GM12878 (cell line): ENCODE measurements at regions not wholly inside any gene's neighbourhood (a gene's known extent, or its start where the extent isn't known, plus 50 kb on each side); places are given as distances from the start of the nearest gene placed in this dataset.

Experiments
- BACH1 ChIP-seq: fragments of 450-650 bp; IDR thresholded peaks from 2 replicates; pipeline ENCODE4 v1.6.1; 2017; ENCODE audit warnings: mild to moderate bottlenecking, borderline replicate concordance
- BCL11A ChIP-seq: IDR thresholded peaks from 2 replicates; pipeline ENCODE4 v1.6.1; 2011; ENCODE audit warnings: low read depth, low read length
- BMI1 ChIP-seq: fragments of 450-650 bp; IDR thresholded peaks from 2 replicates; pipeline ENCODE4 v1.6.1; 2016; ENCODE audit warnings: mild to moderate bottlenecking, moderate library complexity, borderline replicate concordance
- CBX3 ChIP-seq: fragments of 200-600 bp; sonication (generic); IDR thresholded peaks from 2 replicates; pipeline ENCODE4 v1.6.1; 2016; ENCODE audit warnings: low read depth, borderline replicate concordance
- CHD1 ChIP-seq: IDR thresholded peaks from 2 replicates; pipeline ENCODE4 v1.6.1; 2012; ENCODE audit warnings: low read depth, low read length, improper control_type of control experiment
- CHD2 ChIP-seq: IDR thresholded peaks from 2 replicates; pipeline ENCODE4 v1.6.1; 2011; ENCODE audit warnings: low read depth, low read length, improper control_type of control experiment, borderline replicate concordance
- EGR1 ChIP-seq, 2 experiments: IDR thresholded peaks; 1 replicate in 1 of 2; 2 replicates in 1 of 2; pipeline ENCODE4 v1.6.1; 2011 to 2012; ENCODE audit warnings: low read depth in 2 of 2, low read length in 2 of 2, borderline replicate concordance in 1 of 2, mild to moderate bottlenecking in 1 of 2, moderate library complexity in 1 of 2
- GATAD2B ChIP-seq: fragments of 450-650 bp; conservative IDR thresholded peaks from 2 replicates; pipeline ENCODE4 v1.6.1; 2017; ENCODE audit warnings: low read depth, mild to moderate bottlenecking, moderate library complexity
- HDAC6 ChIP-seq: fragments of 200-600 bp; sonication (generic); IDR thresholded peaks from one replicate; pipeline ENCODE4 v1.8.0; 2017; ENCODE audit warnings: antibody characterized with exemption; ENCODE audit not compliant: unreplicated experiment
- JUNB ChIP-seq: IDR thresholded peaks from 2 replicates; pipeline ENCODE4 v1.6.1; 2016; ENCODE audit warnings: antibody characterized with exemption, mild to moderate bottlenecking
- MEF2B ChIP-seq: fragments of 450-650 bp; IDR thresholded peaks from 2 replicates; pipeline ENCODE4 v1.6.1; 2018; ENCODE audit warnings: mild to moderate bottlenecking, moderate library complexity; ENCODE audit not compliant: partially characterized antibody, poor library complexity, severe bottlenecking
- MTA2 ChIP-seq: fragments of 450-650 bp; IDR thresholded peaks from 2 replicates; pipeline ENCODE4 v1.6.1; 2016; ENCODE audit warnings: low read depth, mild to moderate bottlenecking, moderate library complexity
- MYB ChIP-seq: fragments of 150-350 bp; IDR thresholded peaks from 2 replicates; pipeline ENCODE4 v1.6.1; 2014; ENCODE audit warnings: mild to moderate bottlenecking, low read depth, low read length, borderline replicate concordance
- NFYA ChIP-seq: IDR thresholded peaks from 2 replicates; pipeline ENCODE4 v1.6.1; 2011; ENCODE audit warnings: low read depth, mild to moderate bottlenecking, low read length, improper control_type of control experiment, borderline replicate concordance
- NR2C2 ChIP-seq: IDR thresholded peaks from 2 replicates; pipeline ENCODE4 v1.6.1; 2011; ENCODE audit warnings: borderline replicate concordance, low read depth; ENCODE audit not compliant: control insufficient read depth, insufficient read length
- POLR2AphosphoS2 ChIP-seq: IDR thresholded peaks from 2 replicates; pipeline ENCODE4 v1.6.1; 2011; ENCODE audit warnings: low read depth, mild to moderate bottlenecking, low read length, improper control_type of control experiment, moderate library complexity
- POLR2AphosphoS5 ChIP-seq: IDR thresholded peaks from 2 replicates; pipeline ENCODE4 v1.6.1; 2011; ENCODE audit warnings: mild to moderate bottlenecking, low read length, inconsistent platforms
- RAD21 ChIP-seq: IDR thresholded peaks from 2 replicates; pipeline ENCODE4 v1.6.1; 2011; ENCODE audit warnings: mild to moderate bottlenecking, low read depth, low read length, moderate library complexity; ENCODE audit not compliant: insufficient read depth
- RELA ChIP-seq: fragments of 450-650 bp; IDR thresholded peaks from 2 replicates; pipeline ENCODE4 v1.8.0; 2014; ENCODE audit warnings: borderline replicate concordance; ENCODE audit not compliant: partially characterized antibody
- RFX5 ChIP-seq: IDR thresholded peaks from 2 replicates; pipeline ENCODE4 v1.6.1; 2011; ENCODE audit warnings: low read depth, low read length, improper control_type of control experiment
- SPI1 ChIP-seq: IDR thresholded peaks from 2 replicates; pipeline ENCODE4 v1.6.1; 2011; ENCODE audit warnings: low read depth, mild to moderate bottlenecking, low read length, moderate library complexity, borderline replicate concordance; ENCODE audit not compliant: insufficient read depth
- SRF ChIP-seq, 2 experiments: IDR thresholded peaks; 2 replicates each; pipeline ENCODE4 v1.6.1; 2011; ENCODE audit warnings: low read depth in 2 of 2, low read length in 2 of 2, mild to moderate bottlenecking in 1 of 2, moderate library complexity in 1 of 2
- WRNIP1 ChIP-seq: IDR thresholded peaks from 2 replicates; pipeline ENCODE4 v1.6.1; 2011; ENCODE audit warnings: low read depth, low read length, improper control_type of control experiment, borderline replicate concordance
- ZNF207 ChIP-seq: fragments of 450-650 bp; IDR thresholded peaks from 2 replicates; pipeline ENCODE4 v1.6.1; 2014; ENCODE audit warnings: antibody characterized with exemption, mild to moderate bottlenecking, borderline replicate concordance
- ZNF24 ChIP-seq: fragments of 450-650 bp; IDR thresholded peaks from 2 replicates; pipeline ENCODE4 v1.6.1; 2017; ENCODE audit warnings: antibody characterized with exemption, mild to moderate bottlenecking
- TF ChIP-seq, protein P1 (sequence below): IDR thresholded peaks from 2 replicates; pipeline ENCODE4 v1.6.1; 2012; ENCODE audit warnings: low read depth, low read length, improper control_type of control experiment
- TF ChIP-seq, protein P2 (sequence below): fragments of 450-650 bp; conservative IDR thresholded peaks from 2 replicates; pipeline ENCODE4 v1.6.1; 2017; ENCODE audit warnings: mild to moderate bottlenecking, moderate library complexity
- TF ChIP-seq, protein P3 (sequence below): fragments of 450-650 bp; IDR thresholded peaks from 2 replicates; pipeline ENCODE4 v1.6.1; 2017; ENCODE audit warnings: mild to moderate bottlenecking

DNA sequence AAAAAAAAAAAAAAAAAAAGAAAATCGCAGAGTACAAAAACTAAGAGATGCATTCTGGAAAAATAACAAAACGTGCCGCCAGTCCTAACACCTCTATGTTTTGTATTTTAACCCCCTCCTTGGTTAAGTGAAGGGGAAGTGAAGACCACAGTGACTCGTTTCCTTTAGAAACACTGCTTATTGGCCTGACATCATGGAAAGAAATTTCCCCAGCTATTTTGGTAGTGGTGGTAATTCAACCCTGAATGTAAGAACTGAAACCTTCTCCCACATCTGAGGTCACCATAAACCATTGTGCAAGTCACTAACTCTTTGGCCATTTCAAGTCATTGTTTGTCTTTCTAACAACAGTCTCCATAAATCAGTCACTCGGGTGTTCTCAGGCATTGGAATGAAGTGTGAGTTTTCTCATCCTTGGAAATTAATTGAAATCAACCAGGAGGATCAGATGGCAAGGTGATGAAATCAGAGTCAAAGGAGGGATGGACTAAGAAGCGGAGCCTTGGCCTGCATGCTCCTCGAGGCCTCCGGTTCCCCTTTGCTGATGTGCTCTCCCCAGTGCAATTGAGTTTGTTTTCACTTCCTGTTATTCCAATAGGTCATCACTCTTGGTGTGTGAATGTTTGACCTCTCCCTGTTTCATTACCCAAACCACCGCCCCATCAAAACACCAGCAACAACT, 443.9 kb downstream of the FGF9 start (continued):
- TF ChIP-seq GATAD2B (no peak; the same call in none of the 2 replicates), POLR2AphosphoS5 (peak; percentile 56), ZNF24 (peak; percentile 68; the same call in 1 of the 2 replicates), CHD1 (no peak), ZNF207 (peak; percentile 92), CHD2 (peak; percentile 89), BACH1 (peak; percentile 89), HDAC6 (no peak), MTA2 (peak; percentile 99), BCL11A (peak; percentile 99), MEF2B (peak; percentile 97), NFYA (no peak), SRF (IDR thresholded peaks at IDR 0.05; ENCODE audit: low read depth in 2 of 2, low read length in 2 of 2) (no peak; a peak in 1 of 4 replicates), EGR1 (IDR thresholded peaks at IDR 0.05; ENCODE audit: borderline replicate concordance in 1 of 2, low read depth in 2 of 2, low read length in 2 of 2) (no peak), POLR2AphosphoS2 (no peak), CBX3 (no peak), RELA (peak; percentile 91), SPI1 (peak; percentile 98), RAD21 (peak; percentile 17; the same call in 1 of the 2 replicates), MYB (no peak; the same call in 1 of the 2 replicates), NR2C2 (no peak), RFX5 (no peak), JUNB (peak; percentile 88), BMI1 (peak; percentile 87), WRNIP1 (no peak)
- TF ChIP-seq, protein P1, sequence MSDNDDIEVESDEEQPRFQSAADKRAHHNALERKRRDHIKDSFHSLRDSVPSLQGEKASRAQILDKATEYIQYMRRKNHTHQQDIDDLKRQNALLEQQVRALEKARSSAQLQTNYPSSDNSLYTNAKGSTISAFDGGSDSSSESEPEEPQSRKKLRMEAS = no peak
- TF ChIP-seq, protein P2, sequence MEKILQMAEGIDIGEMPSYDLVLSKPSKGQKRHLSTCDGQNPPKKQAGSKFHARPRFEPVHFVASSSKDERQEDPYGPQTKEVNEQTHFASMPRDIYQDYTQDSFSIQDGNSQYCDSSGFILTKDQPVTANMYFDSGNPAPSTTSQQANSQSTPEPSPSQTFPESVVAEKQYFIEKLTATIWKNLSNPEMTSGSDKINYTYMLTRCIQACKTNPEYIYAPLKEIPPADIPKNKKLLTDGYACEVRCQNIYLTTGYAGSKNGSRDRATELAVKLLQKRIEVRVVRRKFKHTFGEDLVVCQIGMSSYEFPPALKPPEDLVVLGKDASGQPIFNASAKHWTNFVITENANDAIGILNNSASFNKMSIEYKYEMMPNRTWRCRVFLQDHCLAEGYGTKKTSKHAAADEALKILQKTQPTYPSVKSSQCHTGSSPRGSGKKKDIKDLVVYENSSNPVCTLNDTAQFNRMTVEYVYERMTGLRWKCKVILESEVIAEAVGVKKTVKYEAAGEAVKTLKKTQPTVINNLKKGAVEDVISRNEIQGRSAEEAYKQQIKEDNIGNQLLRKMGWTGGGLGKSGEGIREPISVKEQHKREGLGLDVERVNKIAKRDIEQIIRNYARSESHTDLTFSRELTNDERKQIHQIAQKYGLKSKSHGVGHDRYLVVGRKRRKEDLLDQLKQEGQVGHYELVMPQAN = no peak
- TF ChIP-seq, protein P3, sequence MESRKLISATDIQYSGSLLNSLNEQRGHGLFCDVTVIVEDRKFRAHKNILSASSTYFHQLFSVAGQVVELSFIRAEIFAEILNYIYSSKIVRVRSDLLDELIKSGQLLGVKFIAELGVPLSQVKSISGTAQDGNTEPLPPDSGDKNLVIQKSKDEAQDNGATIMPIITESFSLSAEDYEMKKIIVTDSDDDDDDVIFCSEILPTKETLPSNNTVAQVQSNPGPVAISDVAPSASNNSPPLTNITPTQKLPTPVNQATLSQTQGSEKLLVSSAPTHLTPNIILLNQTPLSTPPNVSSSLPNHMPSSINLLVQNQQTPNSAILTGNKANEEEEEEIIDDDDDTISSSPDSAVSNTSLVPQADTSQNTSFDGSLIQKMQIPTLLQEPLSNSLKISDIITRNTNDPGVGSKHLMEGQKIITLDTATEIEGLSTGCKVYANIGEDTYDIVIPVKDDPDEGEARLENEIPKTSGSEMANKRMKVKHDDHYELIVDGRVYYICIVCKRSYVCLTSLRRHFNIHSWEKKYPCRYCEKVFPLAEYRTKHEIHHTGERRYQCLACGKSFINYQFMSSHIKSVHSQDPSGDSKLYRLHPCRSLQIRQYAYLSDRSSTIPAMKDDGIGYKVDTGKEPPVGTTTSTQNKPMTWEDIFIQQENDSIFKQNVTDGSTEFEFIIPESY = no peak
